ENCODE measurements at regions not wholly inside any gene's neighbourhood (a gene's known extent, or its start where the extent isn't known, plus 50 kb on each side); places are given as distances from the start of the nearest gene placed in this dataset.

DNA sequence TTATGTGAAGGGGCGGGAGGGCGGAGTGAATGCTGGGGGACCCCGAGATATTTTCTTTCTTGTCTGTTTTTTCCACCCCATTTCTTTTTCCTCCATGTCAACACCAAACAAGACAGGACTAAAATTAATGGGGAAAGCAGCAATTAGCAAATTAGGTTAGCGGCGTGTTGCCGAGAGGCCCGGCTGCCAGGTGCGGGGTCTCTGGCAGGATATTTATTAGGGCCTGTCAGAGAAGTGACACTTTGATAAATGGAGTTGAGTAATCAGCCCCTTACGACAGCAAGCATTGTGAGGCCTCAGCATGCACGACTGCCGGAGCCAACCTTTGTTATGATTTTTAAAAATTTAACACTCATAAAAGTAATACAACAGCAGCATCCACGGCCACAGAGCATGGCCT is 193.8 kb downstream of the DHX35 start (continued):
- TF ChIP-seq, protein P1, sequence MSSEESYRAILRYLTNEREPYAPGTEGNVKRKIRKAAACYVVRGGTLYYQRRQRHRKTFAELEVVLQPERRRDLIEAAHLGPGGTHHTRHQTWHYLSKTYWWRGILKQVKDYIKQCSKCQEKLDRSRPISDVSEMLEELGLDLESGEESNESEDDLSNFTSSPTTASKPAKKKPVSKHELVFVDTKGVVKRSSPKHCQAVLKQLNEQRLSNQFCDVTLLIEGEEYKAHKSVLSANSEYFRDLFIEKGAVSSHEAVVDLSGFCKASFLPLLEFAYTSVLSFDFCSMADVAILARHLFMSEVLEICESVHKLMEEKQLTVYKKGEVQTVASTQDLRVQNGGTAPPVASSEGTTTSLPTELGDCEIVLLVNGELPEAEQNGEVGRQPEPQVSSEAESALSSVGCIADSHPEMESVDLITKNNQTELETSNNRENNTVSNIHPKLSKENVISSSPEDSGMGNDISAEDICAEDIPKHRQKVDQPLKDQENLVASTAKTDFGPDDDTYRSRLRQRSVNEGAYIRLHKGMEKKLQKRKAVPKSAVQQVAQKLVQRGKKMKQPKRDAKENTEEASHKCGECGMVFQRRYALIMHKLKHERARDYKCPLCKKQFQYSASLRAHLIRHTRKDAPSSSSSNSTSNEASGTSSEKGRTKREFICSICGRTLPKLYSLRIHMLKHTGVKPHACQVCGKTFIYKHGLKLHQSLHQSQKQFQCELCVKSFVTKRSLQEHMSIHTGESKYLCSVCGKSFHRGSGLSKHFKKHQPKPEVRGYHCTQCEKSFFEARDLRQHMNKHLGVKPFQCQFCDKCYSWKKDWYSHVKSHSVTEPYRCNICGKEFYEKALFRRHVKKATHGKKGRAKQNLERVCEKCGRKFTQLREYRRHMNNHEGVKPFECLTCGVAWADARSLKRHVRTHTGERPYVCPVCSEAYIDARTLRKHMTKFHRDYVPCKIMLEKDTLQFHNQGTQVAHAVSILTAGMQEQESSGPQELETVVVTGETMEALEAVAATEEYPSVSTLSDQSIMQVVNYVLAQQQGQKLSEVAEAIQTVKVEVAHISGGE (tag by site-specific recombination; conservative IDR thresholded peaks at IDR 0.05; ENCODE audit: low read depth), result no peak
- no peak for TF ChIP-seq ZNF112 (tag by site-specific recombination; IDR thresholded peaks at IDR 0.05)
- TF ChIP-seq ZNF140 (tag by site-specific recombination; IDR thresholded peaks at IDR 0.05), result no peak
- no peak for TF ChIP-seq ZNF473 (tag by site-specific recombination; IDR thresholded peaks at IDR 0.05)
- no peak for TF ChIP-seq ZNF776 (tag by site-specific recombination; IDR thresholded peaks at IDR 0.05; ENCODE audit: borderline replicate concordance)
- no peak for TF ChIP-seq ZNF221 (tag by site-specific recombination; IDR thresholded peaks at IDR 0.05; ENCODE audit: borderline replicate concordance)
- no peak for TF ChIP-seq ZFP41 (tag by site-specific recombination; IDR thresholded peaks at IDR 0.05; ENCODE audit: borderline replicate concordance)
- TF ChIP-seq ZNF155 (tag by site-specific recombination; IDR thresholded peaks at IDR 0.05), result no peak
- no peak for TF ChIP-seq IKZF3 (tag by site-specific recombination; IDR thresholded peaks at IDR 0.05)

DNA sequence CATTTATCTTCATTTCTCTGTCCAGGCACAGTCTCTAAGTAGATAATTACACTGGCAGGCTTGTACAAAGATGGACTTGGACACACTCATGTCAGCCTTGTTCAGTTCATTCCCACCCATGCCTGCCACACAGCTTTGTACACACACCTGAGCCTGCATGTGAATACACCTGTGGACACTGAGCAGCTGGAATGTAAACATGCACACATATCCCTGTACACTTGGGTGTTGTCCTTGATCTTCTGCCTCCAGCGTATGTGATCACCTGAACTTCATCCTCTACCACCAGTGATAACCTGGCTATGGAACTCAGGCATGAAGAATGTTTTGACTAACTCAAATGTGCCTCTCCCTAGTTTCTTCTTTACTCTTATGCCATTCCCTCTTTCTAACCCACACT is 190.6 kb downstream of the DHX35 start:
- no peak overlapping the region for H3K4me3 ChIP-seq (ENCODE audit: low read depth, low read length)
- CTCF ChIA-PET, result no interaction called here
- no peaks in the 10 kb centered on the region for H3K36me3 ChIP-seq (ENCODE audit: control insufficient read depth in 2 of 2, insufficient read depth in 1 of 2, low read length in 2 of 2)
- no peaks in the 10 kb centered on the region for H3K4me1 ChIP-seq (ENCODE audit: control insufficient read depth, insufficient read depth, low read length)
- H3K9me3 ChIP-seq (ENCODE audit: control insufficient read depth, insufficient read depth, low read depth, low read length), result no peaks in the 10 kb centered on the region
- TF ChIP-seq ZNF521 (tag by site-specific recombination; IDR thresholded peaks at IDR 0.05) (no peak), ZNF707 (tag by site-specific recombination; IDR thresholded peaks at IDR 0.05) (no peak), ZNF585B (tag by site-specific recombination; IDR thresholded peaks at IDR 0.05) (no peak), ZNF133 (tag by site-specific recombination; IDR thresholded peaks at IDR 0.05) (no peak), ZNF624 (tag by site-specific recombination; IDR thresholded peaks at IDR 0.05) (no peak), ZNF2 (tag by site-specific recombination; IDR thresholded peaks at IDR 0.05) (no peak), SP3 (tag by site-specific recombination; IDR thresholded peaks at IDR 0.05) (no peak), ZNF112 (tag by site-specific recombination; IDR thresholded peaks at IDR 0.05) (no peak), YY1 (tag by site-specific recombination; IDR thresholded peaks at IDR 0.05) (no peak), ZNF791 (tag by site-specific recombination; IDR thresholded peaks at IDR 0.05) (no peak), KLF1 (tag by site-specific recombination; IDR thresholded peaks at IDR 0.05) (no peak), ZNF629 (tag by site-specific recombination; IDR thresholded peaks at IDR 0.05) (no peak)
- TF ChIP-seq, protein P2, sequence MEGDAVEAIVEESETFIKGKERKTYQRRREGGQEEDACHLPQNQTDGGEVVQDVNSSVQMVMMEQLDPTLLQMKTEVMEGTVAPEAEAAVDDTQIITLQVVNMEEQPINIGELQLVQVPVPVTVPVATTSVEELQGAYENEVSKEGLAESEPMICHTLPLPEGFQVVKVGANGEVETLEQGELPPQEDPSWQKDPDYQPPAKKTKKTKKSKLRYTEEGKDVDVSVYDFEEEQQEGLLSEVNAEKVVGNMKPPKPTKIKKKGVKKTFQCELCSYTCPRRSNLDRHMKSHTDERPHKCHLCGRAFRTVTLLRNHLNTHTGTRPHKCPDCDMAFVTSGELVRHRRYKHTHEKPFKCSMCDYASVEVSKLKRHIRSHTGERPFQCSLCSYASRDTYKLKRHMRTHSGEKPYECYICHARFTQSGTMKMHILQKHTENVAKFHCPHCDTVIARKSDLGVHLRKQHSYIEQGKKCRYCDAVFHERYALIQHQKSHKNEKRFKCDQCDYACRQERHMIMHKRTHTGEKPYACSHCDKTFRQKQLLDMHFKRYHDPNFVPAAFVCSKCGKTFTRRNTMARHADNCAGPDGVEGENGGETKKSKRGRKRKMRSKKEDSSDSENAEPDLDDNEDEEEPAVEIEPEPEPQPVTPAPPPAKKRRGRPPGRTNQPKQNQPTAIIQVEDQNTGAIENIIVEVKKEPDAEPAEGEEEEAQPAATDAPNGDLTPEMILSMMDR (tag by site-specific recombination; IDR thresholded peaks at IDR 0.05), result no peak
- TF ChIP-seq, protein P3, sequence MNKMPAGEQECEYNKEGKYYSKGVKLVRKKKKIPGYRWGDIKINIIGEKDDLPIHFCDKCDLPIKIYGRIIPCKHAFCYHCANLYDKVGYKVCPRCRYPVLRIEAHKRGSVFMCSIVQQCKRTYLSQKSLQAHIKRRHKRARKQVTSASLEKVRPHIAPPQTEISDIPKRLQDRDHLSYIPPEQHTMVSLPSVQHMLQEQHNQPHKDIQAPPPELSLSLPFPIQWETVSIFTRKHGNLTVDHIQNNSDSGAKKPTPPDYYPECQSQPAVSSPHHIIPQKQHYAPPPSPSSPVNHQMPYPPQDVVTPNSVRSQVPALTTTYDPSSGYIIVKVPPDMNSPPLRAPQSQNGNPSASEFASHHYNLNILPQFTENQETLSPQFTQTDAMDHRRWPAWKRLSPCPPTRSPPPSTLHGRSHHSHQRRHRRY (tag by site-specific recombination; IDR thresholded peaks at IDR 0.05), result no peak
- TF ChIP-seq, protein P4, sequence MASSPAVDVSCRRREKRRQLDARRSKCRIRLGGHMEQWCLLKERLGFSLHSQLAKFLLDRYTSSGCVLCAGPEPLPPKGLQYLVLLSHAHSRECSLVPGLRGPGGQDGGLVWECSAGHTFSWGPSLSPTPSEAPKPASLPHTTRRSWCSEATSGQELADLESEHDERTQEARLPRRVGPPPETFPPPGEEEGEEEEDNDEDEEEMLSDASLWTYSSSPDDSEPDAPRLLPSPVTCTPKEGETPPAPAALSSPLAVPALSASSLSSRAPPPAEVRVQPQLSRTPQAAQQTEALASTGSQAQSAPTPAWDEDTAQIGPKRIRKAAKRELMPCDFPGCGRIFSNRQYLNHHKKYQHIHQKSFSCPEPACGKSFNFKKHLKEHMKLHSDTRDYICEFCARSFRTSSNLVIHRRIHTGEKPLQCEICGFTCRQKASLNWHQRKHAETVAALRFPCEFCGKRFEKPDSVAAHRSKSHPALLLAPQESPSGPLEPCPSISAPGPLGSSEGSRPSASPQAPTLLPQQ (tag by site-specific recombination; IDR thresholded peaks at IDR 0.05), result no peak
- TF ChIP-seq, protein P5, sequence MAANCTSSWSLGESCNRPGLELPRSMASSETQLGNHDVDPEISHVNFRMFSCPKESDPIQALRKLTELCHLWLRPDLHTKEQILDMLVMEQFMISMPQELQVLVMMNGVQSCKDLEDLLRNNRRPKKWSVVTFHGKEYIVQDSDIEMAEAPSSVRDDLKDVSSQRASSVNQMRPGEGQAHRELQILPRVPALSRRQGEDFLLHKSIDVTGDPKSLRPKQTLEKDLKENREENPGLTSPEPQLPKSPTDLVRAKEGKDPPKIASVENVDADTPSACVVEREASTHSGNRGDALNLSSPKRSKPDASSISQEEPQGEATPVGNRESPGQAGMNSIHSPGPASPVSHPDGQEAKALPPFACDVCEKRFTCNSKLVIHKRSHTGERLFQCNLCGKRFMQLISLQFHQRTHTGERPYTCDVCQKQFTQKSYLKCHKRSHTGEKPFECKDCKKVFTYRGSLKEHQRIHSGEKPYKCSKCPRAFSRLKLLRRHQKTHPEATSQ (tag by site-specific recombination; IDR thresholded peaks at IDR 0.05), result no peak
- no peak overlapping the region for H3K27ac ChIP-seq (ENCODE audit: extremely low read depth, low read depth, low read length)
- POLR2A ChIA-PET, result no interaction called here

Data from HEK293 (cell line).